Daoy (cell line): ENCODE measurements at regions not wholly inside any gene's neighbourhood (a gene's known extent, or its start where the extent isn't known, plus 50 kb on each side); places are given as distances from the start of the nearest gene placed in this dataset.

Experiments used
- DNase-seq: peaks from one replicate; pipeline ENCODE4 v3.0.0-alpha.2; 2015; ENCODE audit warnings: low read depth

DNA sequence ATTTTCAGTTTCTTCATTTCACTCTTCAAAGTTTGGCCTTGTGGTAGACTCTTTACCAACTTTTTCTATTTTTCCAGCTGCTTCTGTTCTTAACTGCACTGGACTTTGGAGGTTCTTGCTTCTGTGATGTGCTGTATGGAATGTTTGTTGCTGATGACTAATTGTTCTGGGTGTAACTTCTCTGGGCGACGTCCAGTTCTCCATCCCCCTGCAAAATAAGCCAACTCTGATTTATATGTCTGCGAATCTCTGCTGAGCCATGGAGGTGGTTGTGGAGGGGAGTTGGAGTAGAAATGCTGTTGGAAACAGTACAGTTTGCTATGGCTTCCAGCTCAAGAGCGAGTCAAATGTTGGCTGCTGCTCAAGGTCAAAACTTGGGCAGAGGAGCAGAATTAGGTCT is 113.9 kb upstream of the DYRK2 start:
- DNase-seq = peak; percentile 67

DNA sequence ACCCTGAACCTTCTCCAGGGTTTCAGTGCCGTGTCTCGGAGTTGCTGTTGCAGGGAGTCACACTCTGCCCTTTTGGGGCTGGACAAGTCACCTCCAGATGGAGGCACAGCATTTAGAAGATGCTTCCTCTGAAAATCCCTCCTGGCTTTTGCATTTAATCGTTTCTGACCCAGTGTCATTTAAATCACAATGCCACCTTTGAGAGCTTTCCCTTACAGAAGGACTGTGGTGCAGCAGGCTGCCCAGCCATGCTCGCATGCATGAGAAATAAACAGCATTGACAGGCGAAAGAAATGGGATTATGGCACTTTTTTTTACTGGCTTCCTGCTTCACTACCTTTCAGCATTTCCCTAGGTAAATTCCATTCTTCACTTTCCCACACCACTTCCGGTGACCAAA is 113.4 kb upstream of the DYRK2 start:
- no peak for DNase-seq

DNA sequence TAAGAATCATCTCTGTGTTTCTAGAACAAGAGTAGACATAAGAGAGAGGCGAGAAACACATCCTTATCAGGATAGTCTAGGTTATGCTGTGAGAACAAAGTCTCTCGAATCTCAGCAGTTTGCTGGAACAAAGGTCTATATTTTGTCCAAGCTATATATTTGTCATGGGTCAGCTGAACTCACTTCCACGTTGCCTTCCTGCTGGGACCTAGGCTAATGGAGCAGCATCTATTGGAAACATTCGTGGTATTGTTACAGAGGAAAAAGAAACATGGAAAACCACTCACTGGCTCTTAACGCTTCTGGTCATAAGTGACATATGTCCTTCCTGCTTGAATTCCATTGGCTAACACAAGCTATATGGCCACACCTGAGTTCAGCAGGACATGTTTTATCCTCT is 112.6 kb upstream of the DYRK2 start:
- no peak for DNase-seq

DNA sequence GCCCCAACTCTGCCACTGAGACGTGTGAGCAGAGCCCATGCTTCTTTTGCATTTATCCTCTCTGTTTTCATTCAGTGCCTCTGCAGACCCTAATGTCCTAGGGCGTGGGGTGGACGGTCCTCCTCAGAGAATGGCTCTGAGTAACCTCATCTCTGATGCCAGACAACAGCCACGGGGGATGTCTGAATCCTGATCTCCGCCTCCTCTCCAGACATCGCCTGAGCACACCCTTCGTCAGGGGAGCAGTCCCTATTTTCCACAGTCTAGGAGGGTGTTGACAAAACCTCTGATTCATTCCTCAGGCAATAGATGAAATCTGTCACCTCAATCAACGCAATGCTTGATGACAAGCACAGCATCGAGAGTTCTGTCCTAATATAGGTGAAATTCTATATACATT is 109.2 kb upstream of the DYRK2 start:
- DNase-seq = no peak

DNA sequence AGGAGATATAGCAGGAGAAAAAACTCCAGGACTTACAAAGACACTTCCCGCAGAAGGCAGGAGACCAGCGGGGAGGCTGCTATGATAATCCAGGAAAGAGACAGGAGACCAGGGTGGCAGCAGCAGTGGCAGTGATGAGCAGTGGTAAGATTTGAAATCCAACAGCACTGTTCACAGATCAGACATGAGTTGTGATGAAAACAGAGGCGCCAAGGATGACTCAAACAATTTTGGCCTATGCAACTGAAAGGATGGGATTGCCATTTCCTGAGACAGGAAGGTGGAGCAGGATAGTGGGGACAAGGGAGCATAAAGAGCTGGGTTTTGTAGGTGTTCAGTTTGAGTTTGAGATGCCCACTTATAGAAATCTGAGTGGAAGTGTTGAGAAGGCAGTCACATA is 108.6 kb upstream of the DYRK2 start:
- peak; percentile 33 for DNase-seq

DNA sequence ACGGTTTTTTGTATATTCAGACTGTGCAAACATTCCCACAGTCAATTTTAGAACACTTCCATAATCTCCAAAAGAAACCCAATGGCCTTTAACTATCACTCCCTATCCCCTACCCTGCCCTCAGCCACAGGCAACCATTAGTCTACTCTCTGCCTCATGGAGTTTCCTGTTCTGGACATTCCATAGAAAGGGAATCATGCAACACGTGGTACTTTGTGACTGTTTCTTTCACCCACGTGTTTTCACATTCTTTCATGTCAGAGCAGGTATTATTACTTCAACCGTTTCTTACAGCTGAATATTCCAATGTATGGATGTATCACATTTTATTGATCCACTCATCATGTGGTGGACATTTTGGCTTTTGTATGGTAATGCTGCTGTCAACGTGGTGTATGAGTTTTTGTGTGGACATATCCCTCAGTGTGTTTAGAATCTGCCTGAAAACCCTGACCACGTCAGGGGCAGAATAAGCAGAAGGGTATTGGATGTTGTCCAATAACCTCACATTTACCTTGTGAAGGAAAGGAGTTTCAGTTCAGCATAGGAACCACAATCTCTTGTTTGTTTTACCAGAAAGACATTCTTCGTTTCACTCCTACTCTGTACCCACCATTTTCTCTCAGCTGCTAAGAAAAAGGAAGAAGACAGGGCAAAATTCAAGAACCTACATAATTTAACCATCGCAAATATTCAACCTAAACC is 107.5 kb upstream of the DYRK2 start:
- DNase-seq = peak; percentile 31

DNA sequence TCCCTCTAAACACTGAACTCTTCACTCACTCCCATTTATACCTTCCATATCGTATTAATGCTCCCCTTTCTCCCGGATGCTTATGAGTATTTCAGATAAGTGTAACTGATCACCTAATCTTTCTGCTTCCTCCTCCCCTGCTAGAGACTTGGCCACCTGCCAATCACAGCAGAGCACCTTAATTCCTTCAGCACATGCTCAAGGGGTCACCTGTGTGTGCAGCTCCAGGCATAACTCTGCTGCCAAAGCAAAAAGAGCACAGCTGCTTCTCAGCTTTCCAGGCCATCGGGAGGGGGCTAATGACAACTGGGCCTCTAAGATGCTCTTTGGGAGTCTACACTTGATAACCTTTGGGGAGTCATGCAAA is 106.9 kb upstream of the DYRK2 start:
- DNase-seq = no peak

DNA sequence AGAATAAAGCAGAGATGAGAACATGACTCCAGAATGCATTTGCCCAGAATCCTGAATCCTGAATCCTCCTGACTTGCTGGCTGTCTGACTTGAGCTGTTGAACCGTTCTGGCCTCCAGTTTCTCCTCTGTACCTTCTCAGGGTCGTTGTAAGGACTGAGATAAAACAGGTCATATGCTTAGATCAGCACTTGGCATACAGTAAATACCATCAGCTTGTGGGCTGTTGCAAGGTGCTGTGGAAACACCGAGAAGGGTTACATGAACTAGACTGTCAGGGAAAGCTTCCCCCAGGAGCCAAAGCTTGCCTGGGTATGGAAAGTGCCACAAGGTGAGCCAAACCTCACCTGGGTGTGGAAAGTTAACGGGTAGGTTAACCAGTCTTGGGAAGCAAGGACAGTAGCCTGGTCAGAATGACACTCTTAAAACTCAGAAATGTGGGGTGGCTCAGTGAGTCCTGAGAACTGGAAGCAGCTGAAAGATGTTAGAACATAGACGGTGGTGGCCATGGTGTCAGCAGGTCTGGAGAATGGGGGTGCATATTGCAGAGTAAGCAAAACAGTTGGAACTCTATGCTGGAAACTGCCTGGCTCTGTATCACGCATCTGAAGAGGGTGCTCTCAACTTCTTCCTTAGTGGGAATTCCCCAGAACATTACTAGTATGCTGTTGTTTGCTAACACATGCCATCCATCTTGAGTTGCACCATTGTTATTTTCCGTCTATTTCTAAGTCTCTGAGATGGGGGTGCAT is 105.3 kb upstream of the DYRK2 start:
- no peak for DNase-seq

DNA sequence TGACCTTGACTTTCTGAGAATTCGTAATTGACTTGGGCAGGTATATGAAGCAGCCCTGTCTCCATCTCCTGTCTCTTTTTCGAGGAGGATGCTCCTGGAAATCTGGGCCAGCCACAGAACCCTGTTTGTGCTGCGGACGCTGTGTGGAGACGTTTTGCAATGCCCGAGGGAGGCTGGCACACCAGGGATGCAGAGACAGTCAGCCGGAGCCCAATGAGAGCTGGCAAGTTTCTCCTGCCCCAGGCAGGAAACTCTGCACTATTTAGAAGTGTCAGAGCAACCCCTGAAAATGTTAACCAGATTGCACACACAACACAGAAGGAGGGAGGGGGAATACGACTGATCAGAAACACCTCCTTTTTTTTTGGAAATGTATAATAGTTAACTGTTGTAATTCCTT is 103.2 kb upstream of the DYRK2 start:
- no peak for DNase-seq

DNA sequence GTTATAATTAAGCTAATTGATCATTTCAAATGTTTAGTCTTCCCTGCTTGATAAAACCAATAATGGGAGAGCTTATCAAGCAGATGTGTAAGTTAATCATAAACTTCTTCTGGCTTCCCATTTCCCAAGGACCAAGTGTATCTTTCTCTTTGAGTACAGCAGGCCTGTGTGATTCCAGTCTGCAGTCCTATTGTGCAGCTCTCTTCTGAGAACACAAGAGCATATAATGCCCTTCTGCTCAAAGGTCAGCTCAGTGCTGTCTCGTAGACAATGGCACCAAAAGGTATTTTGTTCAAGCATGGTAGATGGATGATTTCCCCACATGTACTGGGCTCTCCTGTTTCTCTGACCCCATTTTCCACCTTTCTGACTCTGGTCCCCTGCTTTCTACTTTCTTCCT is 101.8 kb upstream of the DYRK2 start:
- DNase-seq = no peak

DNA sequence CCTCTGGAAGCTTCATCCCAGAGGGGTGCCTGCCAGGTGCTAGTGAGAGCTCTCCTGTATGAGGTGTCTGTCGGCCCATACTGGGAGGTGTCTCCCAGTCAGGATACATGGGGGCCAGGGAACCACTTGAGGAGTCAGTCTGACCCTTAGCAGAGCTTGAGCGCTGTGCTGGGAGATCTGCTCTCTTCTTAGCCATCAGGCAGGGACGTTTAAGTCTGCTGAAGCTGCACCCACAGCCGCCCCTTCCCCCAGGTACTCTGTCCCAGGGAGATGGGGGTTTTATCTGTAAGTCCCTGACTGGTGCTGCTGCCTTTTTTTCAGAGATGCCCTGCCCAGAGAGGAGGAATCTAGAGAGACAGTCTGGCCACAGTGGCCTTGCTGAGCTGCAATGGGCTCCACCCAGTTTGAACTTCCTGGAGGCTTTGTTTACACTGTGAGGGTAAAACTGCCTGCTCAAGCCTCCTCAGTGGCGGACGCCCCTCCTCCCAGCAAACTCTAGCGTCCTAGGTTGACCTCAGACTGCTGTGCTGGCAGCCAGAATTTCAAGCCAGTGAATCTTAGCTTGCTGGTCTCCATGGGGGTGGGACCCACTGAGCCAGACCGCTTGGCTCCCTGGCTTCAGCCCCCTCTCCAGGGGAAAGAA is 93.3 kb upstream of the DYRK2 start:
- peak; percentile 28 for DNase-seq

DNA sequence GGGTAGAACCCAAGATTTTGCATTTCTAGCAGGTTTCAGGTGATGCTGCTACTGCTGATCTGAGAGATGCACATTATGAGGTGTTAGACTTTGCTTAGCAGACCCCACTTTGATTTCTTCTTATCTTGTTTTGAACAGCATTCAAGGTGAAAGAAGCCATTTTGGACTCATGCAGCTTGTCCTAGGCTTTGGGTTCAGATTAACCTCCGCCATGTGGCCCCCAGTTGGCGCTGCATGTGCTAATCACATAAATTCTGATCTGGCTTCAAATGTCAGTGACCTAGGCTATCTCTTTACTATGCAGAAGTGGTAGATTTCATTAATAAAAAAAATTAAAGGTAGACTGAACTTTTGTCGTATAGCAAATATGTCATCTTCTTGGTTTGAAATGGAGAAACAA is 89.8 kb upstream of the DYRK2 start:
- no peak for DNase-seq

DNA sequence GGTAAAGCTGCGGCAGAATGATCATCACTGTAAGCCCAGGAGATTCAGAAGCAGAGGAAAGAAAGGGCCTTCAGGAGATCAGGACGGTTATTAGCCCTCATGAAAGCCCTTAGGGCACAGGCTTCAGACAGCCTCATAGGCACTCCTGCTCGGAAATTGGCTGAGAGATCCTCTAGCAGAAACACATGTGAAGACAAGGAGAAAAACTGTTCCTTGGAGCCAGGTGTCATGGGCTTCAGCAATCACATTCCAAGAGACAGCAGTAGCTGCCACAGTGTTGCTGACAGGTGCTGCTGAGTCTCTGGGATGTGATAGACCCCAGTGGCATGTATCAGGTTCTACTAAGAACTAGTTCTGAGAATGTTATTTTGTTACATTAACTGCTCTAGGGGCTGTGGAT is 88.8 kb upstream of the DYRK2 start:
- DNase-seq = no peak

DNA sequence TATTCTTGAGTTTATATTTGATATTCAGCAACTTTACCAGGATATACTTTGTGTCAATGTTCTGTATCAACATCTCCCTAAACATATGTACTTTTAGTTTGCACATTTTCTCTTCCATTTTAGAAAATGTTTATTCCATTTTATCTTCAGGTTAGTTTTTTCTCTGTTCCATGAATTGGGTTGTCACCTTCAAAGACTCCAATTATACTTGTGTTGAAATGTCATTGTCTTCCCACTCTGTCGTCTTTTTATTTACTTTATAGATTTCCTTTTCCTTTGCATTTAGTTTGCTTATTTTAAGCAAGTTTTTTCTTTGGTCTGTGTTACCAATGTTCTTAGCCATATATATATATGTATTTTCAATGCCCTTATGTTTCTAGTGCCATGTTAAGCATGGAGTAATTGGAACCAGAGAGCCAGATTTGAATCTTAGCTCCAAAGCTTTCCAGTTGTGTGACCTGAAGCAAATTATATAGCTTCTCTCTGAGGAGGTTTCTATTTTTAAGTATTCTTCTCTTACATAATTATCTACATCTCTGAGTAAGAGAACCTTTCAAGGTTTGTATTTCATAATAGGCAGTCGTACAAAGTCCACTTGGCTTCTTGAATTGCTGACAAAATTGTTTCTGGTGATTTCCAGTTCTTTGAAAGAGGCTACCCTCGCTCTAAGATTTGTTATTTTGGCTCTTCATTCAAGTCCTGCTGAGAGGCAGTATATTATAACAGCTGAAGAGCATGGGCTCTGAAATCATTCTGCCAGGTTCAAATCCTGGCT is 85.8 kb upstream of the DYRK2 start:
- DNase-seq = no peak

DNA sequence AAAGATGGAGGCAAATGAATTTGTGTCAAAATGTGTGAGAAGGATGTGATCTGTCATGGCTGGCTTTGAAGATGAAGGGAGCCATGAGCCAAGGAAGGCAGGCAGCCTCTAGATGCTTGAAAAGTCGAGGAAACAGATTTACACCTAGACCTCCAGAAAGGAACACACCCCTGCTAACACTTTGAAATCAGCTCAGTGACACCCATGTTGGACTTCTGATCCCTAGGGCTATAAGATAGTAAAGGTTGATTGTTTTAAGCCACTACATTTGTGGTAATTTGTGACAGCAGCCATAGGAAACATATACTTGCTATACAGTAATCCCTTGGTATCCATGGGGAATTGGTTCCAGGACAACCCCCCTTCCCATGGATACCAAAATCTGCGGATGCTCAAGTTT is 80.5 kb upstream of the DYRK2 start:
- no peak for DNase-seq

DNA sequence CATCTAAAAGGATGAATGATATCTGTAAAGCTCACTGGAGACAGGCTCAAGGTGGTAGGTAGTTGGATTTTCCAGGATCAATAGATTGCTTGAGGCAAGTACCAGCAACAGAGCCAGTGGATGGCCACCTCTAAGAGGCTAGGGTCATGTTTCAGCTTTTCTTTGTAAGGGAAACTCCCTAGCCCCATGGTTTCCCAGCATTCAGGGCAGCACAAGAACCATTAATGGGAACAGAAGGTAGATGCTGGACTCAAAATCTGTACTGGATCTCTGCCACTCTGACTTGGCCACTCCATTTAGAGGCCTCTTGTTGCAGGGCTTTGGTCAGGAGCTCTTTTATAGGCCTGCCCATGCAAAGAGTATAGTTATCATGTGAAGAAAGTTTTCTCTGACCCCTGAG is 76.1 kb upstream of the DYRK2 start:
- no peak for DNase-seq

DNA sequence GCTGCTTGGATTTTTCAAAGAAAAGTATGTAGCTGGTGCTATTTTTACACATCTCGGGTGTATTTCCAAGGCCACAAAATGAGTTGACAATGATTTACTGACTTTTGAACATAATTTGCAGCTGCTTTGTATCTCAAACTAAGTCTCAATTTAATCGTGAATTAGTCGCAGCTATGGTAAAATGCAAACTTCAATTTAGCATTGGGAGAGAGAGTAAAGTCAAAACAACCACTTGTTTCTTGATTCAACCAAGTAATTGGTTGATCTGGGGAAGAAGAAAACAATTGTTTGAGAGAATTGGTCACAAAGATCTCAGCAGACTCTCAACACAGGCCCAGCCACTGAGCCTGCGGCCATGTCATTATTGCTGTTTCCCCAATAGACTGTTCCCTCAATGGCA is 75.0 kb upstream of the DYRK2 start:
- no peak for DNase-seq

DNA sequence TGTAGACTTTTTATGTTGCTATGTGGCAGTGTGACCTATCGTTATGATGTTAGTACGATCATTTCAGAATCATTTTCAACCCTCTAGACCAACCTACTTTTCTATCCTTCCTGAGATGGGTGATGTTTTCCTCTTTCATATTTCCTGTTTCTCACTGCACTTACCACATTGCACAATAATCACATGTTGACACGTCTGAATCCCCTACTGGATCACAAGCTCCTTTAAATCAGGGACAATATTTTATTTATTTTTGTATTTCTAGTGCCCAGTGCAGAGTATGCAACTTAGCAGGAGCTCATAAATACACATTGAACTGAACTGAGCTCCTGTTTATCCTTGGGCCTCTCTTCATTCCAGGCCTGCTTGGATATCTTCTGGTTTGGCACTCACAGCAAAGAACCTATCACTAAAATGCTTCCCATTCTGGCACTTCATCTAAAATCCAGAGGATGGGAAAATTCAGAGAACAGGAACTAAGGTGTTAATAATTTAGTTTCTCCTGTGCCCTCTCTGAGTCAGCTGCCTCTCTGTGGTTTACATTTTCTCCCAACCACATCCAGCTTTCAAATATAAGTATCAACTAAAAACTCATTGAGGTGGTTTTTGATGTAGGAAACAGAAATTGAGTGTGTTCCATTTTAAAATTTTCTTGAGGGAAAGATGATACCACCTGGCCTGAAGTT is 69.4 kb upstream of the DYRK2 start:
- DNase-seq = no peak

DNA sequence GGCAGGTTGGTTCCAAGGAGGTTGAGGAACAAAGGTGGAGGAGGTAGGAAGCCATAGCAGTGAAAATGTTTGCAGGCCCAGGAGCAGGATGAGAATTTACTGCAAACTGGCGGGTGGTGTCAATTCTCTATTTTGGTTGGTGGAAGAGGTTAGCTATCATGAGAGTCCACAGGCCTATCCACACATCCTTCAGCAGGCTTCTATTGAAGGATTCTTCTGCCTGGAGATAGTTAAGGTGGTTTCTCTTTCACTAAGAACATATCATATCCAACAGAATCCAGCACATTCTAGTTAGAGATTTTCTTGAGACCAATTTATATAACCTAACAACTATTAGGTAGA is 68.9 kb upstream of the DYRK2 start:
- no peak for DNase-seq

DNA sequence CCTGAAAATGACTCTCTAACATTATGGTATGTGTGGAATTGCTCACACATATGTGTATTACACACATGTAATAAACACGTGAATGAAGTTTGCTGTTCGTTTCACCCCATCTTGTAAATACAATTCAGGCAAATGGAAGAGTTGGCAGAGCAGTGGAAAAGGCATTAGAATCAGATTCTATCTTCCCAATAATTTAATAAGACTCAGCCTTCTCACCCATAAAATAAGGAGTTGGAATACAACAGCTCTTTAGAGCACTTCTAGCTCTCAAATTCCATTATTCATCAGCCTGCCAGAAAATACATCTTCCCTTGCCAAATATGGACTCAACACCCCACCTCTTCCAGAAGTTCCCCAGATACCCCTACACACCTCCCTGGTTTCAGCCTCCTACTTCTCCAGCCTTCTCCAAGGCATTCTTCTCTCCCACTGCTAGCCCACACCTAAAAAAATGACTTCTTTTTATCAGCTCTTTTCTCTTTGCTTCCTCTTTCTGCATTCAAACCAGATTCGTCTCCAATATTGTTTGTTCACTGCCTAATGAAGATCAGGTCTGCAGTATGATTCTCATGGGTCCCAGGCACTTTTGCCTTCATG is 66.2 kb upstream of the DYRK2 start:
- DNase-seq = no peak

DNA sequence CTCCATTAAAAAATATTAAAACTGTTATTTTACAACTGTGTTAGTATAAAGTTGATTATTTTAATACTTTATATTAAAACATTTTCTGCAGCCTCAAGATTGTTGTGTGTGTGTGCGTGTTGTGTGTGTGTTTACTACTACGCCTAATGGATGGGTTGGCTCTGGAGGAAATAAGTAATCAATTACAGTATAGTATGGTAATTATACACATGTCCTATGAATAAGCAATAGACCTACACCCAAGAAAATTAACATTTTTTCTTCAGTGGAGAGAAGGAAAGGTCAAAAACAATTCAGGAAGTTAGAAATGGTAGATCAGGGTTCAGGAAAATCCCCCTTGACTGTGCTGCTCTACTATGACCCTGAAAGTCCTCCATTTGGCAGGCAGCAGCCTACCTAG is 65.7 kb upstream of the DYRK2 start:
- DNase-seq = no peak

DNA sequence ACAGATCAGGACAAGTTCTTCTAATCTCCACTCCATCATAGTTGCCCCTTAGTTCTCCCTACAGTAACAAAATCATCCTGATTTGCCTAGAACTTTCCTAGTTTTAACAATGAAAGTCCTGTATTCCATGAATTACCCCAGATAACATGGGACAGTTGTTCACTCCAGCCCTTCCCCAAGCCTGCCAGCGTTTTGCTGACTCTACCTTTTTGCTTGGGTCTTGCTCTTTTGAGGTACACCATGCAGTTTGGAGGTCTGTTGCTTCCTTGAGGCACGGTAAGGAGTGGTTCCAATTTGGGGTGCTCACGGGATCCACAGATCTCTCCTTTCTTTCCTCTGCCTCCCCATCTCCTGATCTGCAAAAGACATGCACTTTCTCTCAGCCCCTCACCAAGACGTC is 61.6 kb upstream of the DYRK2 start:
- DNase-seq = no peak
